Urothelium cell line (cell line): ENCODE measurements at regions not wholly inside any gene's neighbourhood (a gene's known extent, or its start where the extent isn't known, plus 50 kb on each side); places are given as distances from the start of the nearest gene placed in this dataset.
A peak's percentile ranks its signal among the peaks of the same experiment; 100 is the strongest.

ENCODE experiments used
- DNase-seq: peaks from one replicate; pipeline ENCODE4 v3.0.0; 2011; ENCODE audit warnings: low spot score, mixed read lengths
- FAIRE-seq: peaks from 2 replicates; lab custom pipeline; 2011; peaks lifted over from hg19 to GRCh38; lab: Jason Lieb, UNC

GRCh38 chr4:13190093-13190721 is 293.9 kb downstream of the RAB28 start:
- DNase-seq (no peak), FAIRE-seq (no peak)

- FAIRE-seq (no peak), DNase-seq (no peak)
These were observed 299.9 kb downstream of the RAB28 start for GRCh38 chr4:13184199-13184598.

GRCh38 chr4:13182133-13182532 is 302.0 kb downstream of the RAB28 start:
- FAIRE-seq (no peak), DNase-seq (no peak)

GRCh38 chr4:13181681-13182080 is 302.5 kb downstream of the RAB28 start:
- no peak for DNase-seq
- FAIRE-seq, result no peak

- no peak for FAIRE-seq
These were observed 303.4 kb downstream of the RAB28 start for GRCh38 chr4:13180701-13181100.

GRCh38 chr4:13178621-13179020 is 305.5 kb downstream of the RAB28 start:
- FAIRE-seq, result no peak
- DNase-seq, result no peak

More at GRCh38 chr4:13180701-13181100, 303.4 kb downstream of the RAB28 start:
- DNase-seq, result no peak

GRCh38 chr4:13176741-13177142 is 307.4 kb downstream of the RAB28 start:
- DNase-seq, result no peak
- FAIRE-seq, result no peak

GRCh38 chr4:13174926-13175325 is 309.2 kb downstream of the RAB28 start:
- FAIRE-seq (no peak), DNase-seq (no peak)

GRCh38 chr4:13174001-13174400 is 310.1 kb downstream of the RAB28 start:
- FAIRE-seq (no peak), DNase-seq (no peak)

GRCh38 chr4:13171292-13172057 is 312.7 kb downstream of the RAB28 start:
- DNase-seq (no peak), FAIRE-seq (no peak)

- FAIRE-seq (no peak), DNase-seq (no peak)
These were observed 314.2 kb downstream of the RAB28 start for GRCh38 chr4:13169731-13170525.

- FAIRE-seq (no peak), DNase-seq (no peak)
These were observed 315.8 kb downstream of the RAB28 start for GRCh38 chr4:13168326-13168725.

- DNase-seq (no peak), FAIRE-seq (no peak)
These were observed 317.9 kb downstream of the RAB28 start for GRCh38 chr4:13166214-13166613.

GRCh38 chr4:13164783-13165331 is 319.3 kb downstream of the RAB28 start:
- DNase-seq, result no peak

GRCh38 chr4:13162886-13163285 is 321.3 kb downstream of the RAB28 start:
- no peak for FAIRE-seq
- no peak for DNase-seq

More at GRCh38 chr4:13164783-13165331, 319.3 kb downstream of the RAB28 start:
- FAIRE-seq, result no peak

- DNase-seq (no peak), FAIRE-seq (no peak)
These were observed 323.2 kb downstream of the RAB28 start for GRCh38 chr4:13160920-13161319.

GRCh38 chr4:13159041-13159620 is 325.0 kb downstream of the RAB28 start:
- peak; percentile 4 for DNase-seq
- no peak for FAIRE-seq

- FAIRE-seq, result no peak
- DNase-seq, result no peak
These were observed 332.9 kb downstream of the RAB28 start for GRCh38 chr4:13151194-13151593.

GRCh38 chr4:13143222-13144070 is 340.7 kb downstream of the RAB28 start:
- no peak for DNase-seq

GRCh38 chr4:13142726-13143125 is 341.4 kb downstream of the RAB28 start:
- FAIRE-seq (no peak), DNase-seq (no peak)

More at GRCh38 chr4:13143222-13144070, 340.7 kb downstream of the RAB28 start:
- no peak for FAIRE-seq
